Heart right ventricle (tissue), 16 donors: ENCODE measurements at regions not wholly inside any gene's neighbourhood (a gene's known extent, or its start where the extent isn't known, plus 50 kb on each side); places are given as distances from the start of the nearest gene placed in this dataset.
A peak's percentile ranks its signal among the peaks of the same experiment; 100 is the strongest.
"Not testable (repeated sequence)": the region's sequence is repeated elsewhere in the genome, so short reads cannot be mapped to it uniquely, and the experiment has no call there.

Experiments
- ATAC-seq, 8 donors: fragments of 200-7000 bp; cut with Tn5 transposase; one replicate each; pipeline ENCODE4 v1.9.1; 2020; ENCODE audit warnings: mild to moderate bottlenecking in 8 of 8, moderate library complexity in 8 of 8, moderate number of reproducible peaks in 1 of 8
- DNase-seq, 2 donors: peaks; one replicate each; pipeline ENCODE4 v3.0.0-alpha.2; 2020
- H3K27ac ChIP-seq, 10 donors: fragments of 200-600 bp; sonication (generic) in 2 of 10; one replicate each; pipeline versions ENCODE4 v1.5.0 to v1.8.0; 2020 to 2022; ENCODE audit warnings: mild to moderate bottlenecking in 3 of 10
- H3K27me3 ChIP-seq, 7 donors: fragments of 200-600 bp; one replicate each; pipeline ENCODE4 v1.8.0; 2021 to 2022; ENCODE audit warnings: mild to moderate bottlenecking in 2 of 7
- H3K36me3 ChIP-seq, 9 donors: fragments of 200-600 bp; sonication (generic) in 1 of 9; one replicate each; pipeline versions ENCODE4 v1.5.0 to v1.8.0; 2020 to 2022; ENCODE audit warnings: mild to moderate bottlenecking in 2 of 9
- H3K4me1 ChIP-seq, 9 donors: fragments of 200-600 bp; sonication (generic) in 1 of 9; one replicate each; pipeline versions ENCODE4 v1.5.0 to v1.8.0; 2020 to 2022; ENCODE audit warnings: mild to moderate bottlenecking in 4 of 9
- H3K4me3 ChIP-seq, 10 donors: fragments of 200-600 bp; sonication (generic) in 2 of 10; one replicate each; pipeline versions ENCODE4 v1.5.0 to v1.8.0; 2020 to 2022; ENCODE audit warnings: mild to moderate bottlenecking in 7 of 10, moderate library complexity in 2 of 10
- H3K9me3 ChIP-seq, 11 donors: fragments of 200-600 bp in 10 of 11; sonication (generic) in 2 of 11; one replicate each; pipeline versions ENCODE4 v1.5.0 to v1.8.0; 2013 to 2022; ENCODE audit warnings: mild to moderate bottlenecking in 2 of 11, control low read depth in 1 of 11, moderate library complexity in 1 of 11
- WGBS, 2 donors: extraction: QIAGEN DNeasy Blood & Tissue Kit; methylation state at CpG; one replicate each; pipeline ENCODE4 v1.1.7; 2013; ENCODE audit warnings: inconsistent platforms in 1 of 2; 5-methylcytosine and 5-hydroxymethylcytosine counted together
- intact Hi-C, 10 donors: fragments of 100-400 bp; cut with DNase I; formaldehyde crosslinking; loops; one replicate each; pipeline versions ENCODE4 v1.11.1 to v1.14.2; 2022
- TF ChIP-seq, protein P1 (sequence below), 9 donors: fragments of 200-600 bp; sonication (generic) in 2 of 9; IDR thresholded peaks; one replicate each; pipeline versions ENCODE4 v1.5.0 to v1.8.0; 2021 to 2022; ENCODE audit warnings: antibody characterized with exemption in 9 of 9, mild to moderate bottlenecking in 5 of 9, moderate library complexity in 1 of 9
- donor health status: Arrhythmogenic right ventricular cardiomyopathy.
- donor health status: ischemic (EF 13 %, LVEDD 7.1; RV severe dilation, severe dysfunction).
- donor health status: healthy with polysubstance abuse.
- donor health status: DM: no; HTN: yes; CAD: no.
- donor health status: DM: no; HTN: no; CAD: no.
- donor health status: ischemic (EF 25% LVEDD 6.9; RV normal size, moderate dysfunction).
- donor health status: ischemic (EF 25% LVEDD 5.7; RV mildly dilated, moderate dysfunction).
- donor health status: healthy.
- donor health status: DM: yes; HTN: yes; CAD: no.
- donor health status: Ischemic cardiomyopathy.
- donor health status: ischemic (EF 35%, LVEDD 5.7; RV mildly dilated, moderate dysfunction).
- donor health status: nonischemic (EF 11% LVEDD 7.7; RV severe dilation, severe dysfunction).
- donor health status: DM: yes; HTN: yes; CAD: no.
- donor health status: PGD.
- donor health status: ischemic (EF 29% LVEDD 5.4; RV normal size, mild dysfunction).
- donor health status: nonischemic (EF 23%, LVEDD 6.1; RV moderate dilation, normal function).

DNA sequence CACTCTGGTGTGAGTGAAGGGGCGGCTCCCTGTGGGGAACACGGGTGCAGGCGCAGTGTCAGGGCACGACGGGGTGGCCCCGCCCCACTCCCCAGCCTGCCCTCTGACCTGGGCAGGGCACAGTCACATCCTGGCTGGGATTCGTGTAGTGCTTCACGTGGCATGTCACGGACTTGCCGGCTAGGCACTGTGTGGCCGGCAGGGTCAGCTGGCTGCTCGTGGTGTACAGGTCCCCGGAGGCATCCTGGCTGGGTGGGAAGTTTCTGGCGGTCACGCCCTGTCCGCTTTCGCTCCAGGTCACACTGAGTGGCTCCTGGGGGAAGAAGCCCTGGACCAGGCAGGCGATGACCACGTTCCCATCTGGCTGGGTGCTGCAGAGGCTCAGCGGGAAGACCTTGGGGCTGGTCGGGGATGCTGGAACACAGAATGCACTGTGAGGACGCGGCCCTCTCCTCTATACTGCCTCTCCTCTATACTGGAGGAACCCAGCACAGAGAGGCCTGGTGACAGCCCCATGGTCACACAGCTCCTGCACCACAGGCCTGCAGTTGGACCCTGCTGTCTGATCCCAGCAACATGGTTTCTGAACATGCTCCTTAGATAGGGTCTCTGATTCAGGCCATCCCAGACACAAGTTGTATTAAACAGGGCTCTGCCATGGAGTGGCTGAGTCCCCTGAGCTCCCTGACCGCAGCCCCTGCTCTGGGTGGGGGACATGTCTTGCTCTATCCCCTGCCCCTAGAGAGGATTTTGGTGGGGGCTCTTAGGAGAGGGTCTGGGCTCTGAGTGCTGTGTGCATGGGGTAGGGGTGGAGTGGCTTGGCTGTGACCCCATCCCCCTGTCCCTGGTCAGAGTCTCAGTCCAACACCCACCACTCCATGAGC is 182.1 kb downstream of the TMEM121 start:
- intact Hi-C loops: loop anchor here in 5 of 10 donors (5.0 kb wide), 1 partner anchor 121 kb away; no protein-coding TSS in a partner anchor
- not testable (repeated sequence) for DNase-seq, H3K4me3 ChIP-seq, H3K27me3 ChIP-seq, H3K4me1 ChIP-seq, H3K27ac ChIP-seq, H3K9me3 ChIP-seq, H3K36me3 ChIP-seq
- 88 to 89% methylated on average over 22 to 24 of the region's 24 CpGs for WGBS, 2 donors
- peak in 1 of 8 donors; percentile 3 for ATAC-seq

DNA sequence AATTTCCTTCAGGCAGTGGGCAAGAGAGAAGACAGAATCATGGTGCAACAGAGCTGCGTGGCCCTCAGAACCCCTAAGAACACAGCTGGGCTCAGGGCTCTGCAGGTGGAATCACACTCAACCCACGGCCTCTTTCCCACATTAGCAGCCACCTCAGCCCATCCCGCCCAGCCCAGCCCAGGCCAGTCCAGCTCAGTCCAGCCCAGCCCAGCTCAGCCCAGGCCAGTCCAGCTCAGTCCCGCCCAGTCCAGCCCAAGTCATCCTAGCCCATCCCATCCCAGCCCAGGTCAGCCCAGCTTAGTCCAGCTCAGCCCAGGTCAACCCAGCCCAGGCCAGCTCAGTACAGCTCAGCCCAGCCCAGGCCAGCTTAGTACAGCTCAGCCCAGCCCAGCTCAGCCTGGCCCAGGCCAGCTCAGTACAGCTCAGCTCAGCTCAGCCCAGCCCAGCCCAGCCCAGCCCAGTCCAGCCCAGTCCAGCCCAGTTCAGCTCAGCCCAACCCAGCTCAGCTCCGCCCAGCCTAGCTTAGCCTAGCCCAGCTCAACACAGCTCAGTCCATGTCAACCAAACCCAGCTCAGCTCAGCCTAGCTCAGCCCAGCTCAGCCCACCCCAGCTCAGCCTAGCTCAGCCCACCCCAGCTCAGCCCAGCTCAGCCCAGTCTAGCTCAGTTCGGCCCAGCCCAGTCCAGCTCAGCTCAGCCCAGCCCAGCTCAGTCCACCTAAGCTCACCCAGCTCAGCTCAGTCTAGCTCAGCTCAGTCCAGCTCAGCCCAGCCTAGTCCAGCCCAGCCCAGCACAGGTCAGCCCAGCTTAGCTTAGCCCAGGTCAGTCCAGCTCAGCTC is 183.1 kb downstream of the TMEM121 start:
- TF ChIP-seq, protein P1, sequence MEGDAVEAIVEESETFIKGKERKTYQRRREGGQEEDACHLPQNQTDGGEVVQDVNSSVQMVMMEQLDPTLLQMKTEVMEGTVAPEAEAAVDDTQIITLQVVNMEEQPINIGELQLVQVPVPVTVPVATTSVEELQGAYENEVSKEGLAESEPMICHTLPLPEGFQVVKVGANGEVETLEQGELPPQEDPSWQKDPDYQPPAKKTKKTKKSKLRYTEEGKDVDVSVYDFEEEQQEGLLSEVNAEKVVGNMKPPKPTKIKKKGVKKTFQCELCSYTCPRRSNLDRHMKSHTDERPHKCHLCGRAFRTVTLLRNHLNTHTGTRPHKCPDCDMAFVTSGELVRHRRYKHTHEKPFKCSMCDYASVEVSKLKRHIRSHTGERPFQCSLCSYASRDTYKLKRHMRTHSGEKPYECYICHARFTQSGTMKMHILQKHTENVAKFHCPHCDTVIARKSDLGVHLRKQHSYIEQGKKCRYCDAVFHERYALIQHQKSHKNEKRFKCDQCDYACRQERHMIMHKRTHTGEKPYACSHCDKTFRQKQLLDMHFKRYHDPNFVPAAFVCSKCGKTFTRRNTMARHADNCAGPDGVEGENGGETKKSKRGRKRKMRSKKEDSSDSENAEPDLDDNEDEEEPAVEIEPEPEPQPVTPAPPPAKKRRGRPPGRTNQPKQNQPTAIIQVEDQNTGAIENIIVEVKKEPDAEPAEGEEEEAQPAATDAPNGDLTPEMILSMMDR (IDR thresholded peaks at IDR 0.05): no peak
- no peaks in the 10 kb centered on the region for H3K9me3 ChIP-seq
- no peaks in the 10 kb centered on the region for H3K4me1 ChIP-seq
- 69 to 87% methylated on average over 6 of the region's 6 CpGs for WGBS, 2 donors
- ATAC-seq: no peak
- no peak for DNase-seq
- H3K36me3 ChIP-seq: no peaks in the 10 kb centered on the region
- H3K4me3 ChIP-seq: no peak overlapping the region
- intact Hi-C loops: loop anchor here in 5 of 10 donors (5.0 kb wide), 1 partner anchor 122 kb away; no protein-coding TSS in a partner anchor
- no peak overlapping the region for H3K27ac ChIP-seq
- H3K27me3 ChIP-seq: peaks cover 0 to 9% (median 0%) of the 10 kb centered on the region in 7 donors

DNA sequence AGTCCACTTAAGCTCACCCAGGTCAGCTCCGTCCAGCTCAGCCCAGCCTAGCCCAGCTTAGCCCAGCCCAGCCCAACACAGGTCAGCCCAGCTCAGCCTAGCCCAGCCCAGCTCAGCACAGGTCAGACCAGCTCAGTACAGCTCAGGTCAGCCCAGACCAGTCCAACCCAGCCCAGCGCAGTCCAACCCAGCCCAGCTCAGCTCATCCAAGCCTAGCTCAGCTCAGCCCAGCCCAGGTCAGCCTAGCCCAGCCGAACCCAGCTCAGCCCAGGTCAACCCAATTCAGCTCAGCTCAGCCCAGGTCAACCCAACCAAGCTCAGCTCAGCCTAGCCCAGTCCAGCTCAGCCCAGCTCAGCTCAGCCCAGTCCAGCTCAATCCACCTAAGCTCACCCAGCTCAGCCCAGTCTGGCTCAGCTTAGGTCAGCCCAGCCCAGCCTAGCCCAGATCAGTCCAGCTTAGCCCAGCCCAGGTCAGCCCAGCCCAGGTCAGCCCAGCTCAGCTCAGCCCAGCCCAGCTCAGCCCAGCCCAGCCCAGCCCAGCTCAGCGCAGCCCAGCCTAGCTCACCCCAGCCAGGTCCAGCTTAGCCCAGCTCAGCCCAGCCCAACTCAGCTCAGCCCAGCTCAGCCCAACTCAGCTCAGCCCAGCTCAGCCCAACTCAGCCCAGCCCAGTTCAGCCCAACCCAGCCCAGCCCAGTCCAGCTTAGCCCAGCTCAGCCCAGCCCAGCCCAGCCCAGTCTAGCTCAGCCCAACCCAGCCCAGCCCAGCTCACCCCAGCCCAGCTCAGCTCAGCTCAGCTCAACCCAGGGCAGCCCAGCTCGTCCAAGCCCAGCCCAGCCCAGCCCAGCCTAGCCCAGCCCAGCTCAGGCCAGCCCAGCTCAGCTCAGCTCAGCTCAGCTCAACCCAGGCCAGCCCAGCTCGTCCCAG is 184.0 kb downstream of the TMEM121 start:
- DNase-seq: no peak
- Histone ChIP-seq H3K36me3 (no peaks in the 10 kb centered on the region), H3K9me3 (no peaks in the 10 kb centered on the region), H3K27ac (no peak overlapping the region), H3K4me1 (no peaks in the 10 kb centered on the region), H3K4me3 (no peak overlapping the region), H3K27me3 (peaks cover 0 to 9% (median 0%) of the 10 kb centered on the region in 7 donors)
- TF ChIP-seq, protein P1 (IDR thresholded peaks at IDR 0.05): no peak
- no peak for ATAC-seq
- WGBS, 2 donors: 79 to 88% methylated on average over 6 of the region's 6 CpGs
- intact Hi-C loops: no loop called here

DNA sequence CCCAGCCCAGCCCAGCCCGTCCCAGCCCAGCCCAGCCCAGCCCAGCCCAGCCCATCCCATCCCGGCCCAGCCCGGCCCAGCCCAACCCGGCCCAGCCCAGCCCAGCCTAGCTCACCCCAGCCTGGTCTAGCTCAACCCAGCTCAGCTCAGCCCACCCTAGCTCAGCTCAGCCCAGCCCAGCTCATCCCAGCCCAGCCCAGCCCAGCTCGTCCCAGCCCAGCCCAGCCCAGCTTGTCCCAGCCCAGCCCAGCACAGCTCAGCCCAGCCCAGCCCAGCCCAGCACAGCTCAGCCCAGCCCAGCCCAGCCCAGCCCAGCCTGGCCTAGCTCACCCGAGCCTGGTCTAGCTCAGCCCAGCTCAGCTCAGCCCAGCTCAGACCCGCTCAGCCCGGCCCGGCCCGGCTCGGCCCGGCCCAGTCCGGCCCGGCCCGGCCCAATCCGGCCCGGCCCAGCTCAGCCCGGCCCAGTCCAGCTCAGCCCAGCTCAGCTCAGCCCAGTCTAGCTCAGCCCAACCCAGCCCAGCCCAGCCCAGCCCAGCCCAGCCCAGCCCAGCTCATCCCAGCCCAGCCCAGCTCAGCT is 184.7 kb downstream of the TMEM121 start:
- Histone ChIP-seq H3K27ac (no peak overlapping the region), H3K27me3 (peaks cover 0 to 4% (median 0%) of the 10 kb centered on the region in 7 donors), H3K4me3 (no peak overlapping the region), H3K9me3 (no peaks in the 10 kb centered on the region), H3K36me3 (no peaks in the 10 kb centered on the region), H3K4me1 (no peaks in the 10 kb centered on the region)
- no peak for DNase-seq
- WGBS, 2 donors: 80 to 88% methylated on average over 13 to 18 of the region's 18 CpGs
- intact Hi-C loops: no loop called here
- TF ChIP-seq, protein P1 (IDR thresholded peaks at IDR 0.05): no peak
- no peak for ATAC-seq
